GM19397 (cell line): ENCODE measurements at regions not wholly inside any gene's neighbourhood (a gene's known extent, or its start where the extent isn't known, plus 50 kb on each side); places are given as distances from the start of the nearest gene placed in this dataset.
"Not testable (repeated sequence)": the region's sequence is repeated elsewhere in the genome, so short reads cannot be mapped to it uniquely, and the experiment has no call there.

Experiments used
- ATAC-seq: cut with Tn5 transposase; IDR thresholded peaks from one replicate; pipeline ENCODE4 v1.9.1; 2021; ENCODE audit warnings: mild to moderate bottlenecking, moderate library complexity; ENCODE audit not compliant: unreplicated experiment

- no peak for ATAC-seq
Measured at GRCh38 chr1:238944028-238944427, 442.3 kb upstream of the CHRM3 start.

- ATAC-seq: no peak
Measured at GRCh38 chr1:238927899-238928298, 458.5 kb upstream of the CHRM3 start.

- no peak for ATAC-seq
Measured at GRCh38 chr1:238916828-238917227, 469.5 kb upstream of the CHRM3 start.

DNA sequence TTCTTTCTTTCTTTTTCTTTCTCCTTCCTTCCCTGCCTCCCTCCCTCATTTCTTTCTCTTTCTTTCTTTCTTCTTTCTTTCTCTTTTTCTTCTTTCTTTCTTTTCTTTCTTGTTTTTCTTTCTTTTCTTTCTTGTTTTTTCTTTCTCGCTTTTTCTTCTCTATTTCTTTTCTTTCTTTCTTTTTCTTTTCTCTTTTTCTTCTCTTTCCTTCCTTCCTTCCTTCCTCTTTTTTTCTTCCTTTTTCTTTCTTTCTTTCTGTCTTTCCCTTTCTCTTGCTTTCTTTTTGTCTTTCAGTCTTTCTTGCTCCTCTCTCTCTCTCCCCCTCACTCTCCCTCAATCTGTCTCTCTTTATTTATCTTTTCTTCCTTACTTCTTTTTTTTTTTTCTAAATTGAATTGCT lies 472.0 kb upstream of the CHRM3 start:
- ATAC-seq: no peak

- ATAC-seq: no peak
Measured at GRCh38 chr1:238913210-238913609, 473.2 kb upstream of the CHRM3 start.

DNA sequence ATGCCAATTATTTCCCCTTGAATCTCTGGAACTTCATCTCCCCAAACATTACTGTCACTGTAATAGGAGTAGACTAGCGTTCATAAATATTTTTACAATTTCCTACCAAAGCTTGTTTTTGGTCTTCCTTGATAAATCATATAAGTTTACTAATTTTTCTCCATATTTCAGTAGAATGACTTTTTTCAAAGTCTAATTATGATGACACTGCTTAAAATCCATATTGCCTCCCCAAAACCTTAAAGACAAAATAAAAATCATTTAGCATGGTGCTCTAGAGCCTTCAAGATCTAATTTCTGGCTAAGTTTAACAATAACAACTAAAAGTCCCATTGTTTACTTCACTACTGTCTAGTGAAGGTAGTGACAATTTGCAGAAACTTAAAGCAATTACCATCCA lies 474.2 kb upstream of the CHRM3 start:
- no peak for ATAC-seq

DNA sequence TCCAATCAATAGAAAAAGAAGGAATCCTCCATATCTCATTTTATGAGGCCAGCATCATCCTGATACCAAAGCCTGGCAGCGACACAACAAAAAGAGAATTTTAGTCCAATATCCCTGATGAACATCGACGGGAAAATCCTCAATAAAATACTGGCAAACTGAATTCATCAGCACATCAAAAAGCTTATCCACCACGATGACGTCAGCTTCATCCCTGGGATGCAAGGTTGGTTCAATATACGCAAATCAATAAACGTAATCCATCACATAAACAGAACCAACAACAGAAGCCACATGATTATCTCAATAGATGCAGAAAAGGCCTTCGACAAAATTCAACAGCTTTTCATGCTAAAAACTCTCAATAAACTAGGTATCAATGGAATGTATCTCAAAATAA lies 483.6 kb upstream of the CHRM3 start:
- ATAC-seq: not testable (repeated sequence)

- ATAC-seq: no peak
Measured at GRCh38 chr1:238900334-238900865, 486.0 kb upstream of the CHRM3 start.

DNA sequence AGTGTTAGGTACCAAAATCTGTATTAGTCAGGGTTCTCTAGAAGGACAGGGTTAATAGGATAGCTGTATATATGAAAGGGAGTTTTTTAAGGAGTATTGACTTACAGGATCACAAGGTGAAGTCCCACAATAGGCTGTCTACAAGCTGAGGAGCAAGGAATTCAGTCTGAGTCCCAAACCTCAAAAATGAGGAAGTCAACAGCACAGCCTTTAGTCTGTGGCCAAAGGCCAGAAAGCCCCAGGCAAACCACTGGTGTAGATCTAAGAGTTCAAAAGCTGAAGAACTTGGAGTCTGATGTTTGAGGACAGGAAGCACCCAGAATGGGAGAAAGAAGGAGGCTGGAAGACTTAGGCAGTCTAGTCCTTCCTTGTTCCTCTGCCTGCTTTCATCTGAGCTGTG lies 487.5 kb upstream of the CHRM3 start:
- ATAC-seq: no peak

- no peak for ATAC-seq
Measured at GRCh38 chr1:238895911-238896310, 490.5 kb upstream of the CHRM3 start.

GRCh38 chr1:238892612-238893011 lies 493.8 kb upstream of the CHRM3 start:
- ATAC-seq: no peak

- no peak for ATAC-seq
Measured at GRCh38 chr1:238861342-238862066, 524.9 kb upstream of the CHRM3 start.

DNA sequence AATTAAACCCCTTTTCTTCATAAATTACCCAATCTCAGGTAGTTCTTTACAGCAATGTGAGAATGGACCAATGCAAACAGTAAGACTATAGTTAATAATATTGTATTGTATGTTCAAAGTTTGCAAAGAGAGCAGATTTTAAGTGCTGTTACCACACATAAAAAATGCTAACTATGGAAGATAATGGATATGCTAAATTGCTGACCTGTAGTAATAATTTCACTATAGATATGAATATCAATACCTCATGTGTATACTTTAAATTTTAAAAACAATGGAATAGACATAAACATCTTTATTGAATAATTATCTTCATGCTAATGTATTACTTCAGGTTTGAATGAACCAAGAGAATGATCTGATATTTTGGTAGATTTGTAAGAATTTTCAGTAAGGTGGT lies 552.4 kb upstream of the CHRM3 start:
- ATAC-seq: no peak

- ATAC-seq: no peak
Measured at GRCh38 chr1:238832106-238832505, 554.3 kb upstream of the CHRM3 start.

GRCh38 chr1:238830036-238830611 lies 556.2 kb upstream of the CHRM3 start:
- no peak for ATAC-seq

- no peak for ATAC-seq
Measured at GRCh38 chr1:238826891-238827290, 559.5 kb upstream of the CHRM3 start.

DNA sequence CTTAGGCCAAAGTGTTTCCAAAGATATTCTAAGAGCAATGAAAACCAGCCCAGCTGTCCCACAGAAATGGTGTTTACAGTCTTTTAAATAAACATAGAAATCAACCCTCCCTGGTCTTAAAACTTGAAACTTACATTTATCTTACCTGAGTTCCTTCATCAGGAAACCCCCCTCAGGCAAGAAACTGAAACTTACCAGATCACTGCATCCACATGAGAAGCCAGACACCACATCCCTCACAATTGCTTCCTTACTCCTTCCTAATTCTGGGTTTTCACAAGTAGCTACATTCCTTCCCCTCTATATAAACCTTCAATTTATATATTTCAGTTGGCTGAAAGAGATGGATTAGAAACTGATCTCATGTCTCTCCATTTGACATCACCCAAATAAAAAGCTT lies 563.0 kb upstream of the CHRM3 start:
- no peak for ATAC-seq

- ATAC-seq: no peak
Measured at GRCh38 chr1:238811211-238811879, 575.0 kb upstream of the CHRM3 start.

DNA sequence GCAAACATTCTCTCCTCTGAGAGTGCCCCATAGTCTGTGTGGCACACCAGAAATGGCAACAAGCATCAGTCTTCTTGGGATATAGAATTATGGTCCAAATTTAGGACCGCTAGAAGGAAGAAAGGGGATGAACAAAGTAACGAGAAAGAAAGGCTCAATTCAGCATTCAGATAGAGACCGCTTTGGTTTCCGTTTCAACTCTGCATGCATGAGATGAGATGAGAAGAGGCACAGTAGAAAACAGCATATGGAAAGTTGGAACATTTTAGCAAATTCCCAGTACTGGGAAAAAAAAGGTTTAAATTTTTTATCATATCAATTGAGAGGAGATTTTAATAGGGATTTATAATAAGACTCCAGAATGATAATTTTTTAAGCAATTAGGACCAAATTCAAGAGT lies 595.5 kb upstream of the CHRM3 start:
- ATAC-seq: no peak

DNA sequence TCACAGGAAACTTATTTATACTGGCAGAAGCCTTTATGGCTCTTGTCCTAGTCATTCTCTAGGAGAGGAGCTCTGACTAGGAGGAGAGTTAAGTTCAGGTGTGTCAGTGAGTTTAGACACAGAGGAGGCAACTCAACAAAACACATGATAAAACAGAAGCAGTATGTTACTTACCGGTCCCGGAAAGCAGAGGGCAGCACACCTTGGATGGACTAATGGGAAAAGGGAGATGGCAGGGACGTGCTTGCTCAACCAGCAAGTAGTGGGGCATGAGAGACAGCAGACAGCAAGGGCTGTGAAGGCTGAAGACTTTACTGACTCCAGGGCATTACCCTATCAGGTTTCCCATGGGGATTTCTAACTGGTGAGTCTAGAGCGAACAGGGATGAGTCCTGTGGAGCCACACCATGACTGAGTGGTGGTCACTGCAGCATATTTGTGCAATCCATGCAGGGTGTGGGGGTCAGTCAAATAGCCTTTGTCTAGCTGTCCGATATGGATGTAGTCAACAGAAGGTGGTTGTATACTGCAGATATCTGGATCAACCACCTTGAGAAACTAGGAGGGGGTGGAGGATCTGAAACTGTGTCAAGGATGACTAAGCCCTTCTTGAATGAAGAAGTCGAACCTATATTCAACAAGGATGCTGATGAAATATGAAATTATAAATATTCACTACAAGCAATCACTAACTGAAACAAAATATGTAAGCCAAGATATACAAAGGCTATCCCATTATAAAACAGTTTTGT lies 596.3 kb upstream of the CHRM3 start:
- ATAC-seq: no peak

DNA sequence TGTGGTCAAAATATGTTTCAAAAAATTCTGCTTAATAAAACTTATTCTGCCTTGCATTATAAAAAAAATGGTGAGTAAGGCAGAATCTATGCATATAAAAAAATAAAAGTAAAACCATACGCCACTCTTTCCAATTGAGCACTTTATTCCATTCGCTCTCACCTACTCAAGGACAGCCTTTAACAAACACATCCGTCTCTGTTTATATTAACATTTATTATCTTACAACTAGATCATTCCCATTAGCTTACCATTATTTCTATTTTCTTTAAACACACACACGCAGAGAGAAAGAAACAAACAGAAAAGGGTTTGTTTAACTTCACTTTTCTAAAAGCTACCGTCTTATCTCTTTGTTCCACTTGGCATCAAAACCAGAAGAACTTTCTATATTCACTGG lies 598.9 kb upstream of the CHRM3 start:
- no peak for ATAC-seq
